HG03378 (cell line): ENCODE measurements at regions not wholly inside any gene's neighbourhood (a gene's known extent, or its start where the extent isn't known, plus 50 kb on each side); places are given as distances from the start of the nearest gene placed in this dataset.

Experiments used
- ATAC-seq: cut with Tn5 transposase; IDR thresholded peaks from one replicate; pipeline ENCODE4 v1.9.1; 2021; ENCODE audit warnings: mild to moderate bottlenecking, moderate library complexity; ENCODE audit not compliant: unreplicated experiment

- ATAC-seq, result no peak
Measured at GRCh38 chr20:40769677-40770285, 80.7 kb upstream of the MAFB start.

GRCh38 chr20:40770564-40771307 lies 81.7 kb upstream of the MAFB start:
- no peak for ATAC-seq

DNA sequence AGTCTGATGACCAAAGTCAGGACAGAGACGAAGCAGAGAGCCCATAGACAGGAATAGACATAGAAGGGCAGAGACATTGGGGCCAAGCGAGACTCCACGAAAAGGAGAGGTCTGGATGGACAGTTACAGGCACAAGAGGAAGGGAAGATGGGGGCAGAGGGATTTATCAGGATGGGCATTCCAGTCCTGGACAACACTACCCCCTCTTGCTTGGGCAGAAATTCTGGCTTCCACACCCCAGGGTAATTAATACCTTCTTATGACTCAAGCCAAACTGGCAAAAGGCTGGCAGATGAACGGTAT lies 82.2 kb upstream of the MAFB start:
- no peak for ATAC-seq

GRCh38 chr20:40771848-40772511 lies 82.9 kb upstream of the MAFB start:
- ATAC-seq, result no peak

GRCh38 chr20:40773376-40773775 lies 84.3 kb upstream of the MAFB start:
- no peak for ATAC-seq

GRCh38 chr20:40774252-40774651 lies 85.2 kb upstream of the MAFB start:
- no peak for ATAC-seq

DNA sequence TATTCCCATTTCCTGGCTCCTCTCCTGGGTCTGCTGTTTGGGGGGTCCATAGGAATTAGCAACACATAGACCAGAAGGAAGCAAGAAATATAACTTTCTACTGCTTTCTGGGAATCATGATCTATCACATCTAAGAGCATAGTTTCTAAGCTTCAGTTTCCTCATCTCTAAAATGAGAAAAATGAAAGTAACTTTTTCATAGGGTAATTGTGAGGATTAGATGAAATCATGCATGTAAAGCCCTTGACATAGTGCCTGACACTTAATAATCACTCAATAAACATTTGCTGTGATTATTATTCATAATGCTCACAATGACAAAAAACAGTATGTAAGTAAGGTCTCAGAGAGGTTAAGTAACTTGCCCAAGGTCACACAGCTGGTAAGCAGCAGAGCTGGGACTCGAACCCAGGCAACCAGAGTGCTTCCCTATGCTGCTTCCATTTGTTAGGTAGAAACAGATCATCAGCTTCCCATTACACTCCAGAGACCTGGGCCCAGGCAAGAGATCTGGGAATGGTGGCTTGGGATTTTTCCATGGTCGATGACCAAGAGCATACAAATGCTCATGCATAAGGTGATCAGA lies 86.6 kb upstream of the MAFB start:
- no peak for ATAC-seq

DNA sequence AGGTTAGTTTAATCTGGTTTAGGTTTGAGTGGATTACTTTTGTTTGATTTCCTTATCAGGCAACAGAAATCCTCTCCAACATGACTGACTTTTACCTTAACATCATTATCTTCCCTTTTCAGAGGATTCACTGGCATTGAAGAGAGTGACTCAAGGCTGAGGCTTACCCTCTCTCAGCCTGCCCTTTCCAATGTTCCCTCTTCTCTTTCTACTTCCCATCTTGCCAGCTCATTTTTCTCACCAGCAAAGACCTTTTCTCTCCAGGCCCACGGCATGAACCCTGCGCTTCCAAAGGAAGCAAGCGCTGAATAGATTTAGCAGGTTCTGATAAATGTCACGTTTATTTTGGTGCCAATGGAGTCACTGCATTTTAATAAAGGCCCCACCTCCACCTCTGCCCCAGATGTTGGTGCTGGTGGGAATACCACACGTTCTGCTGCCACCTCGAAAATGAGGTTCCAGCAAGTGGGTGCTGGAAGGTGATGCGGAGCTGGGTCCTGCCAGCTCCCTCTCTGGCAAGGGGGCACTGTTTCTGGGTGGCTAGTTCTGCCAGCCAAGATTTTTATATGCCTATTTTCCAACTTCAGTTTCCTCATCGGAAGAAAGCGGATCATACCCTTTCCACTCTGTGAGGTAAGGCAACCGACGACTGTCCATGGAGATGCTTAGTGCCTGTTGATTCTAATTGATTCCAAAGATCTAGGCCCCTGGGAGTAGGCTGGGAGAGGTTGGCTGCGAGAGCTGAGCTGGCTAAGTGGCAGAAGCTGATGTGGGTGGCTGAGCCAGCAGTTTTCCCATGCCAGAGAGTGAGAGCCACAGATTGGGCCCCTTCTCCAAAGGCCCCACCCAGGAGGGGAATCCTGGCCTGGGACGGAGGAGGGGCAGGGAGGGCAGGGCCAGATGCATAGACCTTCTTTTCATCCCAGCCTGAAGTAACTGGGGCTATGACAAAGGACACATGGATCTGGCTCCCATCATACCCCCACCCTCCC lies 87.7 kb upstream of the MAFB start:
- ATAC-seq, result no peak

GRCh38 chr20:40777653-40778052 lies 88.6 kb upstream of the MAFB start:
- ATAC-seq, result no peak

DNA sequence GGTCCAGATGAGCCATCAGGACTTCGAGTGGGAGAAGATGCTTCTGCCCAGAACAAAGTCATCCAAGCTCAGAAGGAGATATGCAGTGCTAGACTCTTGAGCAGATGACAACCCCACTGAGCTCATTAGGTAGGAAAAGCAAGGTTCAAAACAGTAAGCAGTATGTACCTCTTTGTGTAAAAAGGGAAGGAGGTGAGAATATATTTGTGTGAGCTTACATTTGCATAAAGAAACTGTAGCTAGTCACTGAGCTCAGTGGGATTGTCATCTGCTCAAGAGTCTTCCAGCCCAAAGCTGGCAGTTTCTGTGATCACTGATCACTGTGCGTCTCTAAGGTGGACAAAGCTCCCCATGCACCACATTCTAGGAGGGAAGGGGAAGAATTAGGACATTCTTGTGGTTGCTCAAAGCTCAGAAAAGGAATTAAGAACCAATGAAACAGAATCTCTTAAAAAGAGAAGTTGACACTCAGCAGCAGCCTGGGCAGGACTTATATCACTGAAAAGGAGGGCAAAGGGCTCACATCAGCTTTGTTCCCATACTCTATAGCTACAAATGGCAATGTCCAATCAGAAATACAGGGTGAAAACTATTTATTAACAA lies 90.0 kb upstream of the MAFB start:
- no peak for ATAC-seq

- no peak for ATAC-seq
Measured at GRCh38 chr20:40781327-40782042, 92.4 kb upstream of the MAFB start.

DNA sequence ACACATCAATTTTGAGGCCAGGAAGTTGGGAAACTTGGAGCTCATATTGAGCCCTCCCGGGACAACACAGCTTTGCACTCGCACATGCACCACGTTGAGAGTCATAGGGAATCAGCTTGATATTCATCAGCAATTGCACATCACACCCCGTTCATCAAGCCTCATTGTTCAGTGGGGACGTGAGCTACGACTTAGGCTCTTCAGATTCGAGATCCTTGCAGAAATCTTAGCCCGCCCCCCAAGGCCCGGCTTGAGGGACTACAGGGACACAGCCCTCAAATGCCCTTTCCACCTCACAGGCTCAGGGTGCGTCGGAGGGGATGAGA lies 93.0 kb upstream of the MAFB start:
- no peak for ATAC-seq

GRCh38 chr20:40785346-40785745 lies 96.3 kb upstream of the MAFB start:
- ATAC-seq, result no peak

- no peak for ATAC-seq
Measured at GRCh38 chr20:40786336-40786735, 97.3 kb upstream of the MAFB start.

DNA sequence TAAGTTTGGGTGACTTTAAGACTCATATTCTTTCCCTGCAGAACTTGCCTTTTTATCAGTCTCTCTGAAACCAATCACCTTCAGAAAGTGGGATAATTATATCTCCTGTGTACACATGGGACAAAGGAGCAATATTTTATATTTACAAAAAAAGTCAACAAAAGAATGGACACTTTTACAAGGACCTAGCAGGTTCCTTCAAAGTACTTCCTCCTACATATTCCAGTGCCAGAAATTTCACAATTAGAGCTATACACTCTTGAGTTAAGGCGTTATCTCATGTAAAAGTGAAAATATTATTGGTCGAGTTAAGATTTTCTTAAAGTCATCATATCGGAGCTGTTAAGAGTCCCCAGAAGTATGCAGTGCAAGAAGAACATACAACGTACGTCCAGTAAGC lies 98.9 kb upstream of the MAFB start:
- no peak for ATAC-seq

DNA sequence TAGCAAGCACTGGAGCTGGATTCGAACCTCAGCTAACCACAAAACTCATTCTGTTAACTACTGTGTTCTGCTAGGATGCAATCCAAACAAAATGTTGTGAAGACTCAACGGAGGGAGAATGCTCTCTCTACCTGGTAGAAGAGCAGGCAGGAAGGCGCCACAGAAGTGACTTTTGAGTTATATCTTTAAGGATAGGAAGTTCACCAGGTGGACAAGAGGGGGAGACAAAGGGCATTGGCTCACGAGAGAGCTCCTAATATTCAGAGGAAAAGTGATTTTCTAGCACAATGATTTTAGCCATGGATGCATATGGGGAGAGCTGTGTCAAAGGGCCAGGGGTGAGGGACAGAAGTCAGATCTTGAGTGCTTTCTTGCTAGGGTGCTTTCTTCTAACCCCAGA lies 108.4 kb upstream of the MAFB start:
- no peak for ATAC-seq

DNA sequence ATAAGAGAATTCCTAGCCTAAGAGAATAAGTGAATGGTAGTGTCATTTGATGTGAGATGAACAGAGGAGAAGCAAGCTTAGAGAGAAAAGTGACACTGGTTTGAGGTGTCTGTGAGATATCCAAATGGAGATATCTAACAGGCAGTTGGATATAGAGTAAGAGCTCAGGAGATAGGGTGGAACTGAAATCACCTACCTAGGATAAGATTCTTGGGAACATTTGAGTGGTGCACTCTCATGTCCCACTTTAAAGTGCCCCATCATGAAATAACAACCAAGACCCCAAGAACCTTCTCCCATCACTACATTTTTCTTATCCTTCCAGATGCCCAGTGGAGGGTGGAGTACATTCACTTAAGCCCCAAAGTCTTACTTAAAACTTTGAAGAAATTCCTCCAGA lies 109.0 kb upstream of the MAFB start:
- no peak for ATAC-seq

DNA sequence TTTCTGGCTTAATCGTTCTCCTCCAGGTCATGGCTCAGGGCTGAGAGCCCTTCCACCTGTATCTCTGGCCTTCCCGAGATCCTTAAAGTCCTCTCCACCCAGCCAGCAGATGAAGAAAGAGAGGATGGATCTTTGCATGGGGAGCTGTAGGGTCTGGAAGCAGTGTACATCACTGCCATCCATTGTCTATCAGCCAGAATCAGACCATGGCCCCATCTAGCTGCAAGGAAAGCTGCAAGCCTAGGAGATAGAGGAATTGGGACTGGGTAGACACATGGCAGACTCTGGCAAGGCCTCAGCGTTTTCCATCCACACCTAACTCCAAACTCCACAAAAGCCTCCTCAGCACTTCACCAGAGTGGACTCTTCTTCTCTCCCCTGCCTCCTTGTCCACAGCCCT lies 113.8 kb upstream of the MAFB start:
- no peak for ATAC-seq

DNA sequence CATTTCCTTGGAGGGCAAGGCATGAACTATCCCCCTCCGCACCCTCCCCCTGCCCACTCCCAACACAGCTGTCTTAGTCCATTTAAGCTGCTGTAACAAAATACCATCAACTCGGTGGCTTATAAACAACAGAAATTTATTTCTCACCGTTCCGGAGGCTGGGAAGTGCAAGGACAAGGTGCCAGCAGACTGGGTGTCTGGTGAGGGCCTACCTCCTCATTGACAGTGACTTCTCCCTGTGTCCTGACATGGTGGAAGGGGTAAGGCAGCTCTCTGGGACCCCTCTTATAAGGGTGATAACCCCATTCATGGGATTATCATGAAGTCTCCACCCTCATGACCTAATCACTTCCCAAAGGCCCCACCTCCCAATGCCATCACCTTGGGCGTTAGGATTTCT lies 114.3 kb upstream of the MAFB start:
- no peak for ATAC-seq

DNA sequence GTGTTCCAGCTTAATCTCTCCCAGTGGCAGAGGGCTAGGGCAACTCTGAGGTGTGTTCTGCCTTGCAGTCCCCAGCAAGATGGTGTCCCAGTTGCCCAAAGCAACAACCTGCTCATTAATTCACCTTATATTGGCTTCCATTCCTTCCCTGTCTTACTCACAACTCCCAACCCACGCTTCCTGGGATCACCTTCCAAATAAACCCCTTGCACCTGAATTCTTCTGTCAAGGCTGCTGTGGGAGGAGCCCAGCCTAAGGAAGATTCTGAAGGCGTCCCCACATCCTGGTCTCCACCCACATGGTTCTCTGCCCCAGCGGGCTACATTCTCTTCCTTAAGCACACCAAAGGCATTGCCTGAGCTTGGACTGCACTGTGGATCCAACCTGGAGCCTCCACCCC lies 116.6 kb upstream of the MAFB start:
- ATAC-seq, result no peak
